HL-60 (cell line): ENCODE measurements at regions not wholly inside any gene's neighbourhood (a gene's known extent, or its start where the extent isn't known, plus 50 kb on each side); places are given as distances from the start of the nearest gene placed in this dataset.
"Not testable (repeated sequence)": the region's sequence is repeated elsewhere in the genome, so short reads cannot be mapped to it uniquely, and the experiment has no call there.

Experiments used
- DNase-seq, 2 experiments: peaks; one replicate each; pipeline ENCODE4 v3.0.0-alpha.2; 2010 to 2020; ENCODE audit warnings: low read depth in 1 of 2, low spot score in 1 of 2
- H3K27ac ChIP-seq: fragments of 250-450 bp; sonication (Bioruptor Pico); replicated peaks from 2 replicates; pipeline ENCODE4 v1.5.1; 2020; ENCODE audit warnings: mild to moderate bottlenecking, moderate library complexity
- H3K27me3 ChIP-seq: fragments of 250-450 bp; sonication (Bioruptor Pico); 2 replicates; pipeline ENCODE4 v1.5.1; 2021; ENCODE audit warnings: mild to moderate bottlenecking, moderate library complexity; ENCODE audit not compliant: insufficient read depth, poor library complexity, severe bottlenecking
- H3K4me3 ChIP-seq: replicated peaks from 2 replicates; pipeline ENCODE4 v1.5.1; 2011; ENCODE audit warnings: mild to moderate bottlenecking, control low read depth, low read length; ENCODE audit not compliant: insufficient read depth
- GABPA ChIP-seq: IDR thresholded peaks from 2 replicates; pipeline ENCODE4 v1.6.1; 2012; ENCODE audit warnings: low read depth
- POLR2AphosphoS5 ChIP-seq: IDR thresholded peaks from 2 replicates; pipeline ENCODE4 v1.6.1; 2012; ENCODE audit warnings: low read depth
- REST ChIP-seq: IDR thresholded peaks from 2 replicates; pipeline ENCODE4 v1.6.1; 2012; ENCODE audit warnings: low read depth; ENCODE audit not compliant: insufficient replicate concordance
- SPI1 ChIP-seq: IDR thresholded peaks from 2 replicates; pipeline ENCODE4 v1.6.1; 2012; ENCODE audit warnings: low read depth, mild to moderate bottlenecking, borderline replicate concordance
- TF ChIP-seq, protein P1 (sequence below): IDR thresholded peaks from one replicate; pipeline ENCODE4 v1.5.1; 2011; ENCODE audit warnings: low read length, control low read depth, inconsistent platforms; ENCODE audit not compliant: insufficient read depth

GRCh38 chr5:166639151-166639550, 1652.3 kb upstream of the WWC1 start:
- DNase-seq = no peak
- no peak for TF ChIP-seq REST
- no peak for TF ChIP-seq SPI1
- TF ChIP-seq, protein P1, sequence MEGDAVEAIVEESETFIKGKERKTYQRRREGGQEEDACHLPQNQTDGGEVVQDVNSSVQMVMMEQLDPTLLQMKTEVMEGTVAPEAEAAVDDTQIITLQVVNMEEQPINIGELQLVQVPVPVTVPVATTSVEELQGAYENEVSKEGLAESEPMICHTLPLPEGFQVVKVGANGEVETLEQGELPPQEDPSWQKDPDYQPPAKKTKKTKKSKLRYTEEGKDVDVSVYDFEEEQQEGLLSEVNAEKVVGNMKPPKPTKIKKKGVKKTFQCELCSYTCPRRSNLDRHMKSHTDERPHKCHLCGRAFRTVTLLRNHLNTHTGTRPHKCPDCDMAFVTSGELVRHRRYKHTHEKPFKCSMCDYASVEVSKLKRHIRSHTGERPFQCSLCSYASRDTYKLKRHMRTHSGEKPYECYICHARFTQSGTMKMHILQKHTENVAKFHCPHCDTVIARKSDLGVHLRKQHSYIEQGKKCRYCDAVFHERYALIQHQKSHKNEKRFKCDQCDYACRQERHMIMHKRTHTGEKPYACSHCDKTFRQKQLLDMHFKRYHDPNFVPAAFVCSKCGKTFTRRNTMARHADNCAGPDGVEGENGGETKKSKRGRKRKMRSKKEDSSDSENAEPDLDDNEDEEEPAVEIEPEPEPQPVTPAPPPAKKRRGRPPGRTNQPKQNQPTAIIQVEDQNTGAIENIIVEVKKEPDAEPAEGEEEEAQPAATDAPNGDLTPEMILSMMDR = no peak
- TF ChIP-seq POLR2AphosphoS5 = no peak
- H3K27me3 ChIP-seq = no peaks in the 10 kb centered on the region
- H3K27ac ChIP-seq = no peak overlapping the region
- H3K4me3 ChIP-seq = no peak overlapping the region

GRCh38 chr5:166640136-166640535, 1651.3 kb upstream of the WWC1 start:
- not testable (repeated sequence) for H3K4me3 ChIP-seq, DNase-seq, H3K27me3 ChIP-seq, H3K27ac ChIP-seq

DNA sequence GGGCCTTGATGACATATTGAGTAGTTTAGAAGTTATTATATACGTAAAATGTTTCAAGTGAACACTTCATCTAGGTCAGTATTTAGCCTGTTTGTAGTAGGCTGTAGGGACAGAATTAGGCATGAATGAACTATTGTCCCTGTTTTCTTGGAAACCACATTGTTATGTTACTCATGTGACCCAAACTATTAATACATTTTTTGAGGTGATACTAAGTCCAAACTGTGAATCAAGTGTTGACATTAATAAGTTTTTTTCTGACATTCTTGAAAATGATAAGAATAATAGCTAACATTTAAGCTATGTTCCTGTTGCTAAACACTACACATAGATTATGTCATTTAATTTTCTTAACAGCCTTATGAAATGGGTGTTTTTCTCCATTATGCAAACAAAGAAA, 1642.7 kb upstream of the WWC1 start:
- no peak for TF ChIP-seq POLR2AphosphoS5
- H3K27ac ChIP-seq = no peak overlapping the region
- no peak for DNase-seq
- H3K27me3 ChIP-seq = no peaks in the 10 kb centered on the region
- H3K4me3 ChIP-seq = no peak overlapping the region

DNA sequence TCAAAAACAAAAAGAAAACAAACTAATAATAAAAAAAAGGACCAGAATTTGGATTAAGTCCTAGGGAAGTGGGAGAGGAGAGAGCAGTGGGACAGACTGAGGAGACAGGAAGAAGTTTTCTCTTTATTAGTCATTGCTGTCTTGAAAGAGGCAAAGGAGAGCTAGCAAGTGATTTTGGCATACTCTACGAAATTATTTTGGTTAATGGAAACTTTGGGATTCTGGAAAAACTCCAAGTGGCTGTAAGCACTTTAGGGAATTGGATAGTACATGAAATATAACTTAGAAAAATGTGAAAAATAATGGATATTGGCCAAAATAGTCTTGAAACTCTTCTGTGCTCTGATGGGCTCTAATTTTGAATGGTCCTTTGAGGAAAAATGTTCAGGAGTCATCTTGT, 1641.8 kb upstream of the WWC1 start:
- TF ChIP-seq SPI1 = no peak
- TF ChIP-seq POLR2AphosphoS5 = no peak
- TF ChIP-seq, protein P1 = no peak
- no peak for TF ChIP-seq REST
- TF ChIP-seq GABPA = no peak
- Histone ChIP-seq H3K27ac (no peak overlapping the region), H3K27me3 (no peaks in the 10 kb centered on the region), H3K4me3 (no peak overlapping the region)
- DNase-seq = no peak

- H3K27ac ChIP-seq = no peak overlapping the region
- no peak for DNase-seq
- no peaks in the 10 kb centered on the region for H3K27me3 ChIP-seq
- TF ChIP-seq POLR2AphosphoS5 = no peak
- TF ChIP-seq SPI1 = no peak
- TF ChIP-seq, protein P1 = no peak
- TF ChIP-seq GABPA = no peak
- TF ChIP-seq REST = no peak
- H3K4me3 ChIP-seq = no peak overlapping the region
Measured at GRCh38 chr5:166651234-166651633, 1640.2 kb upstream of the WWC1 start.
